ENCODE measurements at regions not wholly inside any gene's neighbourhood (a gene's known extent, or its start where the extent isn't known, plus 50 kb on each side); places are given as distances from the start of the nearest gene placed in this dataset.

DNA sequence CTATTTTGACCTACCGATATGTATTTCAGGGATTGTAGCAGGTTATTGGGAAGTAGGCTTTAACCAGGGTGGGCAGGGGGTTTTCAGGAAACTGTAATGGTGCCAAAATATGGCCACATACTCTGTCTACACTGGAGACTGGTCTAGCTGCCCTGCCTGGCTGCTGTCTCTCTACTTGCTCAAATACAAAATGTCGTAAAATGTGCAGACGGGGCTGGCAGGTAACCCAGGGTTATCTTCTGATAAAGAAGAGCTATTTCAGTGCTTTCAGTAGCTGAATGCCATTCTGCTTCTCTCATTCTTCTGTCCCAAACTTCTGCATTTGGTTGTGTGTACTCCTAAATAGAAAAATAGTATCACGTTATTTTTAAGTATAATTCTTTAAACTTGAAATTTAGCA lies 616.2 kb downstream of the EPM2A start:
- TF ChIP-seq EP300 (IDR thresholded peaks at IDR 0.05; ENCODE audit: borderline replicate concordance) (no peak), FOXM1 (IDR thresholded peaks at IDR 0.05; ENCODE audit: borderline replicate concordance, low read depth) (no peak), CEBPB (IDR thresholded peaks at IDR 0.05) (no peak), YY1 (IDR thresholded peaks at IDR 0.05; ENCODE audit: low read depth) (no peak)
